ENCODE measurements at regions not wholly inside any gene's neighbourhood (a gene's known extent, or its start where the extent isn't known, plus 50 kb on each side); places are given as distances from the start of the nearest gene placed in this dataset.

DNA sequence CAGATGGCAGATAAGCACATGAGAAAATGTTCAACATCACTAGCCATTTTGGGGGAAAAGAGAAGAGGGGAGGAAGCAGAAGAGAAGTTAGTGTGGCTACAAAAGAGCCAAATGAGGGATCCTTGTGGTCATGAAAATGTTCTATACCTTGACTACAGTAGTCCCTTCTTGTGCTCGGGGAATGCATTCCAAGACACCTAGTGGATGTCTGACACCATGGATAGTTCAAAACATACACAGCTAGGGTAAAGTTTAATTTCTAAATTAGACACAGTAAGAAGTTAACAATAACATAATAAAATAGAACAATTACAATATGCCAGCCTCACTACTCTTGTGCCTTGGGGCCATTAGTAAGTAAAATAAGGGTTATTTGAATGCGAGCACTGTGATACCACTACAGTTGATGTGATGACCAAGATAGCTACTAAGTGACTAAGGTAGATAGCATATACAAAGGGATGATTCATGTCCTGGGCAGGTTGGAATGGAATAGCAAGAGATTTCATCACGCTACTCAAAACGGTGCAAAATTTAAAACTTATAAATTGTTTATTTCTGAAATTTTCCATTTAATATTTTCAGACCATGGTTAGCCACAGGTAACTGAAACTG is 344.1 kb downstream of the NR2F1-AS1 start:
- Histone ChIP-seq H3K27ac (ENCODE audit: low read length) (no peak overlapping the region), H3K9me3 (ENCODE audit: low read length) (no peaks in the 10 kb centered on the region), H3K36me3 (ENCODE audit: insufficient read depth, low read length) (no peaks in the 10 kb centered on the region), H3K4me3 (ENCODE audit: low read length) (no peak overlapping the region), H3K79me2 (replicated peaks; ENCODE audit: insufficient read depth, low read length) (no peaks in the 10 kb centered on the region), H3K9me2 (ENCODE audit: insufficient read depth, low read length) (no peaks in the 10 kb centered on the region), H4K20me1 (ENCODE audit: insufficient read depth) (no peaks in the 10 kb centered on the region), H3K27me3 (ENCODE audit: insufficient read depth, low read depth, low read length) (peaks cover 2% of the 10 kb centered on the region), H3K4me2 (ENCODE audit: low read length) (no peak overlapping the region), H3F3A (ENCODE audit: insufficient read depth, low read length, poor library complexity, severe bottlenecking) (no peaks in the 10 kb centered on the region), H2AFZ (ENCODE audit: low read depth, low read length) (no peak overlapping the region), H3K9ac (ENCODE audit: low read length) (no peak overlapping the region)
- TF ChIP-seq EP300 (conservative IDR thresholded peaks at IDR 0.05; ENCODE audit: poor library complexity, severe bottlenecking) (no peak), MXI1 (conservative IDR thresholded peaks at IDR 0.05; ENCODE audit: poor library complexity, severe bottlenecking) (no peak), POLR2AphosphoS5 (IDR thresholded peaks at IDR 0.05) (no peak), SMC3 (conservative IDR thresholded peaks at IDR 0.05; ENCODE audit: poor library complexity) (no peak), RAD21 (conservative IDR thresholded peaks at IDR 0.05) (no peak), EZH2 (IDR thresholded peaks at IDR 0.05; ENCODE audit: borderline replicate concordance, insufficient read depth, low read length, poor library complexity, severe bottlenecking) (no peak), TAF1 (IDR thresholded peaks at IDR 0.05; ENCODE audit: low read depth) (no peak)
- TF ChIP-seq, protein P1, sequence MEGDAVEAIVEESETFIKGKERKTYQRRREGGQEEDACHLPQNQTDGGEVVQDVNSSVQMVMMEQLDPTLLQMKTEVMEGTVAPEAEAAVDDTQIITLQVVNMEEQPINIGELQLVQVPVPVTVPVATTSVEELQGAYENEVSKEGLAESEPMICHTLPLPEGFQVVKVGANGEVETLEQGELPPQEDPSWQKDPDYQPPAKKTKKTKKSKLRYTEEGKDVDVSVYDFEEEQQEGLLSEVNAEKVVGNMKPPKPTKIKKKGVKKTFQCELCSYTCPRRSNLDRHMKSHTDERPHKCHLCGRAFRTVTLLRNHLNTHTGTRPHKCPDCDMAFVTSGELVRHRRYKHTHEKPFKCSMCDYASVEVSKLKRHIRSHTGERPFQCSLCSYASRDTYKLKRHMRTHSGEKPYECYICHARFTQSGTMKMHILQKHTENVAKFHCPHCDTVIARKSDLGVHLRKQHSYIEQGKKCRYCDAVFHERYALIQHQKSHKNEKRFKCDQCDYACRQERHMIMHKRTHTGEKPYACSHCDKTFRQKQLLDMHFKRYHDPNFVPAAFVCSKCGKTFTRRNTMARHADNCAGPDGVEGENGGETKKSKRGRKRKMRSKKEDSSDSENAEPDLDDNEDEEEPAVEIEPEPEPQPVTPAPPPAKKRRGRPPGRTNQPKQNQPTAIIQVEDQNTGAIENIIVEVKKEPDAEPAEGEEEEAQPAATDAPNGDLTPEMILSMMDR (IDR thresholded peaks at IDR 0.05; ENCODE audit: poor library complexity, severe bottlenecking): no peak
- TF ChIP-seq, protein P2, sequence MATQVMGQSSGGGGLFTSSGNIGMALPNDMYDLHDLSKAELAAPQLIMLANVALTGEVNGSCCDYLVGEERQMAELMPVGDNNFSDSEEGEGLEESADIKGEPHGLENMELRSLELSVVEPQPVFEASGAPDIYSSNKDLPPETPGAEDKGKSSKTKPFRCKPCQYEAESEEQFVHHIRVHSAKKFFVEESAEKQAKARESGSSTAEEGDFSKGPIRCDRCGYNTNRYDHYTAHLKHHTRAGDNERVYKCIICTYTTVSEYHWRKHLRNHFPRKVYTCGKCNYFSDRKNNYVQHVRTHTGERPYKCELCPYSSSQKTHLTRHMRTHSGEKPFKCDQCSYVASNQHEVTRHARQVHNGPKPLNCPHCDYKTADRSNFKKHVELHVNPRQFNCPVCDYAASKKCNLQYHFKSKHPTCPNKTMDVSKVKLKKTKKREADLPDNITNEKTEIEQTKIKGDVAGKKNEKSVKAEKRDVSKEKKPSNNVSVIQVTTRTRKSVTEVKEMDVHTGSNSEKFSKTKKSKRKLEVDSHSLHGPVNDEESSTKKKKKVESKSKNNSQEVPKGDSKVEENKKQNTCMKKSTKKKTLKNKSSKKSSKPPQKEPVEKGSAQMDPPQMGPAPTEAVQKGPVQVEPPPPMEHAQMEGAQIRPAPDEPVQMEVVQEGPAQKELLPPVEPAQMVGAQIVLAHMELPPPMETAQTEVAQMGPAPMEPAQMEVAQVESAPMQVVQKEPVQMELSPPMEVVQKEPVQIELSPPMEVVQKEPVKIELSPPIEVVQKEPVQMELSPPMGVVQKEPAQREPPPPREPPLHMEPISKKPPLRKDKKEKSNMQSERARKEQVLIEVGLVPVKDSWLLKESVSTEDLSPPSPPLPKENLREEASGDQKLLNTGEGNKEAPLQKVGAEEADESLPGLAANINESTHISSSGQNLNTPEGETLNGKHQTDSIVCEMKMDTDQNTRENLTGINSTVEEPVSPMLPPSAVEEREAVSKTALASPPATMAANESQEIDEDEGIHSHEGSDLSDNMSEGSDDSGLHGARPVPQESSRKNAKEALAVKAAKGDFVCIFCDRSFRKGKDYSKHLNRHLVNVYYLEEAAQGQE (IDR thresholded peaks at IDR 0.05; ENCODE audit: borderline replicate concordance): no peak

DNA sequence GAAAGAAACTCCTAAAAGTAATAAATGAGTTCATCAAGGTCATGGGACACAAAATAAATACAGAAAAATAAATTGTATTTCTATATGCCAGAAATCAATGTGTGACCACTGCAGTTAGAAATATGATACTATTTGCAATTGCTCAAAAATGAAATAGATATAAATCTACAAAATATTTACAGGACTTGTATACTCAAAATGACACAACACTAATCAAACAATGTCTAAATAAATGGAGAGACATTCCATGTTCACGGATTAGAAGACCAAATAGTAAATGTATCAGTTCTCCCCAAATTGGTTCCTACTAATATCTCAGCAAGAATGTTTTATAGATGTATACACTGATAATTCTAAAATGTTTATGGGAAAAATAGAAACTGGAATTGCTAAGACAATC is 345.3 kb downstream of the NR2F1-AS1 start:
- no peaks in the 10 kb centered on the region for H3K9me3 ChIP-seq (ENCODE audit: low read length)
- H3K9ac ChIP-seq (ENCODE audit: low read length): no peak overlapping the region
- no peaks in the 10 kb centered on the region for H4K20me1 ChIP-seq (ENCODE audit: insufficient read depth)
- H3K79me2 ChIP-seq (replicated peaks; ENCODE audit: insufficient read depth, low read length): no peaks in the 10 kb centered on the region
- no peak overlapping the region for H3K27ac ChIP-seq (ENCODE audit: low read length)
- H3K4me2 ChIP-seq (ENCODE audit: low read length): no peak overlapping the region
- no peaks in the 10 kb centered on the region for H3K36me3 ChIP-seq (ENCODE audit: insufficient read depth, low read length)
- no peak overlapping the region for H2AFZ ChIP-seq (ENCODE audit: low read depth, low read length)
- no peaks in the 10 kb centered on the region for H3K27me3 ChIP-seq (ENCODE audit: insufficient read depth, low read depth, low read length)
- H3K4me3 ChIP-seq (ENCODE audit: low read length): no peak overlapping the region
- H3K9me2 ChIP-seq (ENCODE audit: insufficient read depth, low read length): no peaks in the 10 kb centered on the region
- TF ChIP-seq EP300 (conservative IDR thresholded peaks at IDR 0.05; ENCODE audit: poor library complexity, severe bottlenecking) (no peak), RAD21 (conservative IDR thresholded peaks at IDR 0.05) (no peak), SMC3 (conservative IDR thresholded peaks at IDR 0.05; ENCODE audit: poor library complexity) (no peak)
- H3F3A ChIP-seq (ENCODE audit: insufficient read depth, low read length, poor library complexity, severe bottlenecking): no peaks in the 10 kb centered on the region
